HG02973 (cell line): ENCODE measurements at regions not wholly inside any gene's neighbourhood (a gene's known extent, or its start where the extent isn't known, plus 50 kb on each side); places are given as distances from the start of the nearest gene placed in this dataset.
"Not testable (repeated sequence)": the region's sequence is repeated elsewhere in the genome, so short reads cannot be mapped to it uniquely, and the experiment has no call there.

ENCODE experiments used
- ATAC-seq: cut with Tn5 transposase; IDR thresholded peaks from one replicate; pipeline ENCODE4 v1.9.1; 2021; ENCODE audit warnings: moderate library complexity; ENCODE audit not compliant: unreplicated experiment

DNA sequence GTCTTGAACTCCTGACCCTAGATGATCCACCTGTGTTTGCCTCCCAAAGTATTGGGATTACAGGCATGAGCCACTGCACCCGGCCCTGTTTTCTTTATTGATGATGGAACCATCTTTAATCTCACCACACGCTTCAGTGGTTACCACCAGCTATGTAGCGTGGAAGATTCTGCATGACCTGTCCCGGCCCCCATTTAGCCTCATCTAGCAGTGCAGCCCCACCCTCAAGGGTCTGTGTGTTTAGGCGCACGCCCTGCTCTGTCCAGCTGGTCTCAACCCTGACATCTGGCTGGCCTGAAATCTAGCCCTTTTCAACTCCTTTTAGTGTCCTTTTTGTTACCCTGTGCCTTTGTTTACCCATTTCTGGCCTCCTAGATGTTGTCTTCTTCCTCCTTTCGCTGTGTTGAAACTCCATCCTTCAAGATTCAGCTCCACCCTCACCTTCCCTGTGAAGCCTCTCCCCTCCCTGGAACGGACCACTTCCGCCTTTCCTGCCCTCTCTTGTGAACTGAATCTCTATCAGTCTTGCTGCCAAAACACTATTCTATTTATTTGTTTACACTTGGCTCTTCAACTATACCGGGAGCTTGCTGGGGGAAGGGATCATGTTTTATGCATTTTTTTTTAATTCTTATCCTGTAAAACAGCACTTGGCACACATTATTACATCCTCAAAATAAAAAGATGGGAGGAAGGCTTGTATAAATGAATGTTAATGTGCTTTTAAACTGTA is 101.0 kb upstream of the MTHFD1L start:
- no peak for ATAC-seq

DNA sequence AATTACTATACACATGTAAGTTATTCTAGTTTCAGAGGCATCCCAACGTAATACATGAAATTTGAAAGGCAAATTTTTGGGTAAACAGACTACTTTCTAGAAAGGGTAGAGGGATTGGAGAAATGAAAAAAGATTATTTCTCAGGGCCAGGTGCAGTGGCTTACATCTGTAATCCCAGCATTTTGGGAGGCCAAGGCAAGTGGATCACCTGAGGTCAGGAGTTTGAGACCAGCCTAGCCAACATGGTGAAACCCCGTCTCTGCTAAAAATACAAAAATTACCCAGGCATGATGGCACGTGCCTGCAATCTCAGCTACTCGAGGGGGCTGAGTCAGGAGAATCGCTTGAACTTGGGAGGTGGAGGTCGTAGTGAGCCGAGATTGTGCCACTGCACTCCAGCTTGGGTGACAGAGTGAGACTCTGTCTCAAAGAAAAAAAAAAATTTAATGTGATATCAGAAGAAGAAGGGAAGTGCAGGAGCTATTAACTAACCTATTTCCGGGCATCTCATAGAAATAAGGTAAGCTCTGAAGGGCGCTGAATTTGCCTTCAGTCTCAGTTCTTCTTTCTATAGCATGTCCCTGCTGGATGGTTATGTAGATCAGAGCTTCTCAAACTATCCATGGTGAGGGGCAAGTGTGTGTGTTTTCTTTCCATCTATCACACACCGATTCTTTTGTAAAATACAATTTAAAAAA is 100.3 kb upstream of the MTHFD1L start:
- peak; percentile 82 for ATAC-seq

- no peak for ATAC-seq
Measured at GRCh38 chr6:150766201-150766997, 99.1 kb upstream of the MTHFD1L start.

DNA sequence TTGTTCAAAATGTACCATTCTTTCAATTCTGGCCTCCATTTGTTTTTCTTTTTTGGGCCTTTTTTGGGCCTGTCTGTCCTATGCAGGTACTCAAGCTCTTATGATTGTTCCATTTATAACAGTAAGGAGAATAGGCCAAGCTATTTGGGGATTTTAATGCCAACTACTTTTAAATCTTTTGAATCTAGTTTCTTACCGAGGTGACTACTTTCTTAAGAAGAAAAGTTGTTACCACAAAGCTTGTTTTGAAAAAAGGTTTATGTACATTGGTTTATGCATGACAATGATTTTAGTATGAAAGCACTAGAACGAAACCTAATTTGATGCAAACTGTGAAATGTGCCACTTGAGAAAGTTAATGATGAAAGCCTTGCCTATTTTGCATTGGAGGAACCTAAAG is 98.3 kb upstream of the MTHFD1L start:
- ATAC-seq = no peak

DNA sequence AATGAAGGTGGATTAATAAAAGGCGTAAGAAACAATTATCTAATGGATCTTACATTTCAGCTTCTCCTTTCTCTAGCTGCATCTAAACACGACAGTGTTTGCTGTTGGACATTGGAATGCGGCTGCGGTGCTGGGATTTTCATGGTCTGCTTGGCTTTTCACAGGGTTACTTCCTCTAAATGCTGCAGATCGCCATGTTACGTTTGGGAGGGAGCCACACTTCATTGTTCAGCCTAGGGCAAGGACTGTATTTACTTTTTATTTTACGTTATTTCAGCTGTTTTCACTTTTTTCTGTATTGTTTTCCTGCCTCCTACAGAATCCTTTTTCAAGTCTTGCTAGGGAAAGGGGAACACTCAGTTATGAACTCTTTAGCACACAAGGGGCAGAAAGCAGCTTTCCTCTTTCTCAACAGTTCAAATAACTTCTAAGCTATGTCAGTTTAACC is 97.9 kb upstream of the MTHFD1L start:
- no peak for ATAC-seq

DNA sequence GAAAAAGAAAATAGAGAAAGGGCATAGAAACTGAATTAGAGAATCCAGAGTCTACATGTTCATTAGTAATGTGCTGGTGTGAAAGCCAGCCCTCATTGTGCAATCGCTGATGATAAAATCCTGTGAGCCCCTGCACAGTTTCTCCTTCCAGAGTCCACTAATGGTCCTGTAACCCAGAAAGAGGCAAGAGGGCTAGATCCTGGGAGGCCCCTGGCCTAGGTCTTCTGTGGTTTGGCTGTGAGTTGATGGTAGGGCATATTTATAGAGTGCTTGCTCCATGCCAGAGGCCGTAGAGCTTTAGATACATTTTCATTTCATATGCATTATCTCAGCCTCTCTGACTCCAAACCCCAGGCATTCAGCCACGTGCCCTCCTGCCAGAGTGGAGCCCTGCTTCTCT is 94.9 kb upstream of the MTHFD1L start:
- no peak for ATAC-seq

GRCh38 chr6:150773969-150774368 is 91.5 kb upstream of the MTHFD1L start:
- no peak for ATAC-seq

DNA sequence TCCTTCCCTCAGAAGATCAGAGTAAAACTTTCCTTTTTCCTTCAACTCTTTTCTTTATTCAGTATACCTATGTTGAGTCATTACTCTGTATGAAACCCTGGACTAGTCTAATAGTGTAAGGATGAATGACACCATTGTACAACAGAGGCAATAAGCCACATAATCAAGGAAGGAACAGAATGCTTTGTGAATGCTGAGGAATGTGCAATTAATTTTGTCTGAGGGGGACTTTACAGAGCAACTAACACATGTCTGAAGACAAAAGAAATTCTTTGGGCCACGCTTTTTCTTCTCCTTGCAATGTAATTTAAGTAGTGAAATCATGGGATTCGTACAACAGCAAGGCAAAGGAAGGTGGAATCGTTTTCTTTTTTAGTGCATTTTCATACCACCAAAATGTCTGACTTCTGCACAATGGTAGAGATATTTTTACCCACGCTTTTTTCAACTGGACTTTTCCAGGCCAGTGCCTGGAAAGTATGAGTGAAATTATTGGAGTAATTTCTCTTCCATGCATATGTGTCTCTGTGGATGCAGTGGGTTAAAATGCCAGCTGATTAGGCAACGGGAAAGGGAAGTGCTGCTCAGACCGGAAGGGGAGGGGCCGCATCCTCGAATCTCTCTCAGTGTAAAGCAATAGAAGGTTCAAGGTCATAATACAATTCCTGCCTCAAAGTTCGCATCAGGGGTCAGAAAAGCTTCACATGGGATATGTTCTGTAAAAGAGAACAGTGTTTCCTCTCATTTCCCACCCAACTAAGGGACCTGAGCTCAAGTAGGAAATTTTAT is 89.9 kb upstream of the MTHFD1L start:
- ATAC-seq = no peak

- ATAC-seq = no peak
Measured at GRCh38 chr6:150777736-150778135, 87.8 kb upstream of the MTHFD1L start.

DNA sequence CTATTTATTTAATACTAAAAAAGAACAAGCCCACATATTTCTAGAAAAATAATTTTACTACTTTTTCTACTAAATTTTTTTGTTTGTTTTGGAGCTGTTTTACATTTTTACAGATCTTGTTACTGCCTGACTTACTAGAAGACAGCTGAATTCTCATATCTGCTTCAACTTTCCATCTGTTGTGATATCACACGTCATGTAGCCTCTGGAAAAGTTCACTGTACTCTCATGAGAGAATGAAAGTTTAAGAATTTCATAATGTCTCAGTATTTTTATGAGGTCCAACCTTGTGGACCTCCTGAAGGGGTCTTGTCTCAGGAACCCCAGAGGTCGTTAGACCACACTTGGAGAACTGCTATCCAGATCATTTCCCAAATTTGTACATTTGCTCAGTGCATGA is 81.7 kb upstream of the MTHFD1L start:
- ATAC-seq = no peak

GRCh38 chr6:150787429-150787828 is 78.1 kb upstream of the MTHFD1L start:
- ATAC-seq = no peak

GRCh38 chr6:150788089-150788488 is 77.4 kb upstream of the MTHFD1L start:
- no peak for ATAC-seq

GRCh38 chr6:150789906-150790305 is 75.6 kb upstream of the MTHFD1L start:
- ATAC-seq = not testable (repeated sequence)

DNA sequence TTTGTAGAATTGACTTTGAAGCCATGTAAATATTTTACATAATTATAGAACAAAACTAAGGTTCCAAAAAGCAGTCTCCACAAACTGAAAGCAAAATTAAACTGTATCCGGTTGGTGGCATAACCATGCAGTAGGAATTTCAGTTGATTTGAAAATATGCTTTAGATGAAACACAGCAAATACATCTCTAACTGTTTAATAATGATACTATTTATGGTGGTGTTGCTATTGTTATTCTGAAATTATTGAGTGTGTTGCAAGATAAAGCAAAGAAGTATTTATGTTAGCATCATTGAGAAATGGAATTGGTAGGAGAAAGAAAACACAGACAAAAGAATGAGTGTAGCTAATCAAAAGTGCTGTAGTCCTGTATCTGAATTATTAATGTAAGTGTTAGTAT is 73.8 kb upstream of the MTHFD1L start:
- no peak for ATAC-seq

DNA sequence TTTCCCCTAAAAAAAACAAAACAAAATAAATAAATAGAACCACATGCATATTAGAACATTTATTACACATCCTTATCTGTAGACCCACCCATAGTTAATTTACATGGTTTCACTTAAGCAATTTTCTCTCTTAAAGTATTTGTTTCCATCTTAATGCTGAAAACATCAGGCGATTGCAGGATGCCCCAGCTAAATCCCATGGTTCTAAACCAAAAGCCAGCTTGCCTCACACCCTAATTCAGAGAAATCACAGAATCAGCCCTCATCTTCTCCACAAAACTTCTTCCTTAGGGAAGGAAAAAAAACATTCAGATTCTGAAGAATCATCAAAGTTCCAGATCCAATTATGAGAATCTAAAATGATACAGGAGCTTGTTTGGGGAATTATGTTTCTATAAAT is 67.6 kb upstream of the MTHFD1L start:
- no peak for ATAC-seq

GRCh38 chr6:150799276-150799805 is 66.2 kb upstream of the MTHFD1L start:
- no peak for ATAC-seq

GRCh38 chr6:150800674-150801314 is 64.7 kb upstream of the MTHFD1L start:
- ATAC-seq = no peak

DNA sequence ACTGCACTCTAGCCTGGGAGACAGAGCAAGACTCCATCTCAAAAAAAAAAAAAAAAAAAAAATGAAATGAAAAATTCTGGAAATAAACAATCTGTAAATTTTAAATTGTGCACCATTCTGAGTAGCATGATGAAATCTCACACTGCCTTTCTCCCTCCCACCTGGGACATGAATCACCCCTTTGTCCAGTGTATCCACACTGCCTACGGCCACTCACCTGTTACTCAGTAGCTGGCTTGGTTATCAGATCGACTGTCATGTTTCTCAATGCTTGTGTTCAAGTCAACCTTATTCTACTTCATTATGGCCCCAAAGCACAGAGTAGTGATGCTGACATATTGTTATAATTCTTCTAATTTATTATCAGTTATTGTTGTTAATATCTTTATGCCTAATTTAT is 58.7 kb upstream of the MTHFD1L start:
- no peak for ATAC-seq

DNA sequence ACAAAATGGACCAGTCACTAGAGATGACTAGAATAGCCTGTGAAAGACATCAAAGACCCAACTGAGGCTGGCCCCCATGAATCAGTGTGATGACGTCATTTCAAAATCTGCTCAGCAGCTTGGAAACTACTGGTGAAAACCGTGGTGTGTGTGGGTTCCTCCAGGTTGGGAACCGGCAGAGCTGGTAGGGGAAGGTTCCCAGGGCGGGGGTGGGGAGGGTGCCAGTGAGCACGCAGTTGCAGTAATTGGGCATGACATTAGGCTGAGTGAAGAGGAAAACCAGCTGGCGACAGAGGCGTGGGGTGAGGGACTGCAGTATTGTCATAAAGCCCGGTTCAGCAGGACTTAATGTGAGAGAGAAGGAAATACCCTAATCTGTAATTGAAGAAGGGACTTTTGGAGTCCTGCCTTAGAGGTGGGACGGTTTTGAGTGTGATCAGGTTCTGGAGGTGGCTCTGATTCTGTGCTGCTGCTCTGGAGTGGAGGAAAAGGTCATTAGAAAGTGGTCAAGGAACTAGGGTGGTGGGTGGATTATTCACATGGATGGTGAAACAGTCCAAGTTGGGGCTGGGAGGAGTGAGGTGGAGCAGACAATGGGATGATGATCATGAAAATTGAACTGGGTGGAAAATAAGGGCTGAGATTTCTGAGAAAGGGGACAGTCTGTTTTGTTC is 52.0 kb upstream of the MTHFD1L start:
- peak; percentile 58 for ATAC-seq

- peak; percentile 58 for ATAC-seq
Measured at GRCh38 chr6:150813993-150814359, 51.5 kb upstream of the MTHFD1L start.
